HG03520 (cell line): ENCODE measurements at regions not wholly inside any gene's neighbourhood (a gene's known extent, or its start where the extent isn't known, plus 50 kb on each side); places are given as distances from the start of the nearest gene placed in this dataset.

Experiments
- ATAC-seq: cut with Tn5 transposase; IDR thresholded peaks from one replicate; pipeline ENCODE4 v1.9.1; 2021; ENCODE audit warnings: mild to moderate bottlenecking, moderate library complexity; ENCODE audit not compliant: unreplicated experiment

DNA sequence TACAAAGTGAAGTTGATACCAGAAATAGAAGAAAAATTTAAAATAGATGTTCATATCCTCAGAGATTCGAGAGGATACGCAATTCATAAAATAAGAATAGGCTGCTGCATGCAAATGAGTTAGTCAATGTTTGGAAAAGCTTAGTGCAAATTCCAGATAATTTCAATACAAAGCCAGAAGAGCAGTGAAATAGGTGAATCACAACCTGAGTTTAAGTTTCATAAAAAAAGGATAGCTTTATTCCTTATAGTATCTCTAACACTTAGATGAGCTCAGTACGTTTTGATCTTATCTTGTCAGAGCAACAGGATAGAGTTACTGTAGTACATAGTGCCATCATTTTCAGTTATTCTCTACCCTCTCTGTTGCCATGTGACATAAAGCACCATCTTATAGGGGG, 653.4 kb upstream of the ZNF608 start:
- no peak for ATAC-seq

DNA sequence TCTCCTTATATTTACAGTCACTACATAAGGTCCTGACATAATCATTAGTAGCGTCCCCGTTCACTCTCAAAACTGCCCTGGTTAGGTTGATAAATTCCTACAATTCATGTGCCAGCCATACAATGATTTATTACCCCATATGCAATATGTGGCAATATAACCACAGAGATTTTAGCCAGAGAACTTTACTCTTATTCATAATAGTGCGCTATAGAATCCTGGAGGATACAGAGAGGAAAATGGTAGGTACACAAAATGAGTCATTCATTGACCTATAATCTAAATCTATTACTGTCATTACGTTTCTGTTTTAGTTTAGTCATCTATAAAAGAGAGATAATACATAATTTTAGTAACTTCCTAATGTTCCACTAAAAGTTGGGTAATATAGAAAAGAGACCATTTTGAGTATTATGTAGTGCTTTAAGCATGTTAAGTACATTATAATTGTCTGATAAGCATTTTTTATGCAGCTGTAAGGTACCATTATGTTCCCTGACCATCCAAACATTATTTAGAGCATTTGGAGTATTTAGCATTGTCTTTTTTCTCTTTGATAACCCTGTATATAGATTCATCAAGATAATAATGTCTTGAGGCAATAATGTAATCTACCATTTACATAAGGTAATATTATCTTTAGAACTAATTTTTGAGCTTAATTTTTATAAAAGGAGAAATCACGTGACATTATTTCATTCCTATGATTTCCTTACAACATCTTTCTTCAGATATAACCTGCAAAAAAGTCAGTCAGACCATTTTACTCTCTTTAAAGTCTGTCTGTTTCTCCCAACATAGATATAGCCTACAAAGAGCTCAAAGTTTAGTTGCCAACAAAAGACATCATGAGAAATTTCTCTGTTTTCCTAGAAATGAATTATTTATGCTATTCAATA, 655.5 kb upstream of the ZNF608 start:
- ATAC-seq, result no peak

DNA sequence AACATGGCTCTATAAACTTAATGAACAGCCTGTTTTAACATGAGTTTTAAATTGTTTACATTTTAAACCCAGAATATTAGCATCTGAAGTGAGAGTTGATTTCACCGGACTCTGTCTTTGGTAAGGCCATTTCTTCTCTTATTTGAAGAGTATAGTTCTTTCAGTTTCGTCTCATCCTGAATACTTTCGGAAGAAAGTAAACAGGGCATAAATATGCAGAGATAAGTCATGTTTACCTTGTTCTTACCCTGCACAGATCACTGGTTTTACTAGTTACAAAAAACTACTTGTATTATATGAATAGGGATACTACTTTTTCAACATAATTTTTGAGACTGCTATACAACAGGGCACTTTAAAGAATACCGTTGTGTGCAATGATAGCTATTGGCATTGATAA, 656.3 kb upstream of the ZNF608 start:
- no peak for ATAC-seq

DNA sequence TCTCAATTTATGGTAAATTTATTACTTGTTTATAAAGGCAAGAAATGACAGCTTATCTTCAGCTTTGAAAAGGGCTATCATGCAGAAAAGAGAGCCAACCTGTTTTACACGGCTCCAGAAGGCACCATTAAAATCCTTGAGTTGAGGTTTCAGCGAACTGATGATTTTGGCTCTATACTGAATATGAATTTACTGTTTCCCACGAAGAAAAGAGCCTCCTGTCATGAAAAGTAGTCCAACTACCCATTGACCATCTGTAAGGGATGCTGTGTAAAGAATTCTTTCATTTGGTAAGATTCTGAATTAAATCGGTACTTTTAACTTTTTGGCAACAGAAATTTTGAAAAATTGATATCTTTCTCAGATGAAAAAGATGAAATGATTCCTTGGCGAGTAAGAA, 657.6 kb upstream of the ZNF608 start:
- no peak for ATAC-seq

DNA sequence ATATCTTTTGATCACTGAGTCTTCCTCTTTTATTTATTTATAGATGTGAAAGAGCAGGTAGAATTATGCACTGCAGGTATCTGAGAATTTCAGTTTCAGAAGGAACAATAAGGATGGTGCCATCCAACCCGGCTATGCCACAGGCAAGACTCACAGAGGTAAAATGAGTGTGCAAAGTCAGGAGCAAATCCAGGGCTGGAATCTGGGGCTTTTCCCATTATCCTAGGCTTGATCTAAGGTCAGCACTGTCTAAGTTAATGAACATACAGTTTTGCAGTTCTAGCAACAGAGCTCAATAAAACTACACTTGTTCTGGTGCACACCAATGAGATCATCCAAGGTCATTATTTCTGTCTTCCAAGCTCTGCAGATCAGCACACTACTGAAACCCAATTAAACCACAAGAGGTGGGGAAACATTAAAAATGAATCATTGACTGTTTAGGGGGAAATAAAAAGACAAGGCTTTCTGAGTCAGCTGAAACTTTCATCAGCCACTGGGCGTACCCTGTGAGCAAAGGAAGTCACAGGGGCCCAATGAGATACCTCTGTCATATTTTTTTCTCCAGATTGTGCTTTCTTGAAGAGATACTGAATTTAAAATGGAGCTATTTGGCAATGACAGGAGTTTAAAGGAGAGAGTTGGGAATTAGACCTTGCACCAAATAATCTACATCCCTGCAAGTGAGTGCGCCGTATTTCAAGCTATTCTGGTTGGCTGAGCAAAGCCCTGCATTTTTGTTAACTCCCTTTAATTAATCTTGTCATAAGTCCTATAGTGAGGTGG, 662.2 kb upstream of the ZNF608 start:
- ATAC-seq, result peak; percentile 31

DNA sequence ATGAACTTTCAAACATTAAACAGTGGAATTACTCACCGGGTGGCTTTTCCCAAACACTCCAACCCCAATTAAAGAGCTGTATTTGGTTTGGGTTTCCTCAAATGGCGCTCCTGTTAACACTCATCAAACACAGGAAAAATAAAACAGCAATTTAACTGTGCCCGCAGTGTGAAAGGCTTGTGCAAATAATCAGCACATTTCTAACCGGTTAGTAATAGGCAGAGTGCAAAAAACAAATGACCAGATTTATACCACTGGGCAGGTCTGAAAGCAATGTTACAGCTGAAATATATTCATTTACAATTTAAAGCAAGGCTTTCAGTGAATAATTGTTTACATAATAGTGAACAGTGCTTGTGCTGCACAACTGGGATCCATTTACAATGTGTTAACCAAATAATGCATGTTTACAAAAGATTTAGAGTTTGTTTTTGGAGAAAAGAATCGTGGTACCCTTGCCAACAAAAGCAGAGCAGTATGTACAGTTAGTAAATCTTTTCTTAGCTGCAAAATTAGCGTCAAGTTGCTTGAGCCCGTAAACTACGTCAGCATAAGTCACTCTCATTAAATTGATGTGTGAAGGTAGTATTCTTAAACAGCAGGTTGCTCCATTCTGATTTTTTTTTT, 662.9 kb upstream of the ZNF608 start:
- no peak for ATAC-seq

DNA sequence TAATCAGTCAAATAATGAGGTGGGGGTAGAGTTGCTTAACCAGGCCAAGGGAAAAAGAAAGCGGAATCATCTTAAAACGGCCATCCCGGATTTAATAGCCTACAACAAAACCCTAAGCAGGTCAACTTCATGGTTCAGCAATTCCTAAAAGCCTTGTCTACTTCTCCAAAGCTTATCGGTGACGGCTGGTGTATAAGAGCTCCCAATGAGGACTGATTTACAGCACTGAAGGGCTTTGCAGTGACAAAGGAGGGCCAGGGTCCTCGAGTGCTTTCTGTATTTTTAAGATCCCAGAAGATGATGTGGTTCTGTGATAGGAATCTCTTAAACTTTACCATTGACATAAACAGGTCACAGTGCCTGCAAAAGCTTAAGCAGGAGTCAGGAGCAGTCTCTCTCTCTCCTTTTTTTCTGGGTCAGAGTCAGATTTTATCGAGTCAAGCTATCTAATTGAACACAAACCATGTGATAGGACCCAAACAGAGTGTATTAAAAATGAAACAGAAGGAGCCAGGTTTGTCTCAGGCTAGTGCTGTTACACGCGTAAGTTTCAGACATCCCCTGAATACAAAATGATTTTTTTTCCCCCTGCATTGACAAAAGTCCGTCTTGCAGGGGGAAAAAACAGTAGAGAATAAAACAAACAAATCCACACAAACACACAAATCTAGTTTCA, 663.6 kb upstream of the ZNF608 start:
- no peak for ATAC-seq

DNA sequence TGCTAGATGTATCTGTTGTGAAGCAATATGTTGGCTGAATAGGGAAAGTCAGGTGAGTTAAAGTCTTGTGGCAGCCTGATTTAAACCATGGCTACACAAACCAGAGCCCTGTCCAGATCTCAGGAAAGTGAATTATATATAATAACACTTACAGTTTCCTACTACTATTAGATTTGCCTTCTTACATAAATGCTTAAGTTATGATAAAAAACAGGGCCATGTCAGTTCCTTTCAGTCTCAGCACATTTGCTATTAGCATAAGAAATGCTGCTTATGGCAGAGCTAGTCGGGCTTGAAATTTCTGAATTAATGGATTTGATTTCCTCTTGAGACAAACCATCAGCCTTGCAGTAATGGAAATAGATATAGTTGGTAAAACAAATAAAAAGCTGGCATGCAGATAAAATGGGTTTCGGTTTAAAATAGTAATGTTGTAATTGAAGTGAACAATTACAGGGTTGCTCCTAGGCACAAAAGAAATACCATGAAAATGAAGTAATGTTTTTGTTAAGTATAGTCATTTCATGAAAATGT, 664.2 kb upstream of the ZNF608 start:
- ATAC-seq, result no peak

DNA sequence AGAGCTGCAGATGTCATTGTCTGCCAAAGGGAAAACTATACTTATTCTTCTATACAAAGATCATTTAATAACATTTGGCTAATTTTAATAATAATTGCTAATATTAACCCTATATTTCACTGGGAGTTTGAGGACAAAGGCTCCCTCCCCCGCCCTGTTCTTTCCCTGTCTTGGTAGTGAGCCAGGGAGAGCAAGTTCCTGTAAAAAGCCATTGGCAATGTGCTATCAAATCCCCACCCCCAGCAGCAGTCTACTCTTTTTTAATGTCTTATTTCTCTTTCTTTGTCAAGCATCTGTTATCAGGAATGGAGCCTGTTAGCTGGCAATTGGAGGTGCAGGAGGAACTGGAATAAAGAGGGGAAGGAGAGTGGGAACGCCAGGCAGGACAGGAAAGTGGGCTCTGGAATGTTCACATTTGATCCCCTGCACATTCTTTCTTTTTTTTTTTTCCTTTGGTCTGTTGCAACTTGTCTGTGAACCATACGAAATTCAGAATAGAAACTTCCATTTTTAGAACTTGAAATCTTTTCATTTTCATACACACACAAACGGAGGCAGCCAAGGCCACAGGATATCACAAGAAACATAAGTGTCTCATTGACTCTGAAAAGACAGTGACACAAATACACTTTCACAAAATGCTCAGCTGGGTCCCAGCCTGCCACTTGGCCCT, 664.8 kb upstream of the ZNF608 start:
- ATAC-seq, result peak; percentile 40

DNA sequence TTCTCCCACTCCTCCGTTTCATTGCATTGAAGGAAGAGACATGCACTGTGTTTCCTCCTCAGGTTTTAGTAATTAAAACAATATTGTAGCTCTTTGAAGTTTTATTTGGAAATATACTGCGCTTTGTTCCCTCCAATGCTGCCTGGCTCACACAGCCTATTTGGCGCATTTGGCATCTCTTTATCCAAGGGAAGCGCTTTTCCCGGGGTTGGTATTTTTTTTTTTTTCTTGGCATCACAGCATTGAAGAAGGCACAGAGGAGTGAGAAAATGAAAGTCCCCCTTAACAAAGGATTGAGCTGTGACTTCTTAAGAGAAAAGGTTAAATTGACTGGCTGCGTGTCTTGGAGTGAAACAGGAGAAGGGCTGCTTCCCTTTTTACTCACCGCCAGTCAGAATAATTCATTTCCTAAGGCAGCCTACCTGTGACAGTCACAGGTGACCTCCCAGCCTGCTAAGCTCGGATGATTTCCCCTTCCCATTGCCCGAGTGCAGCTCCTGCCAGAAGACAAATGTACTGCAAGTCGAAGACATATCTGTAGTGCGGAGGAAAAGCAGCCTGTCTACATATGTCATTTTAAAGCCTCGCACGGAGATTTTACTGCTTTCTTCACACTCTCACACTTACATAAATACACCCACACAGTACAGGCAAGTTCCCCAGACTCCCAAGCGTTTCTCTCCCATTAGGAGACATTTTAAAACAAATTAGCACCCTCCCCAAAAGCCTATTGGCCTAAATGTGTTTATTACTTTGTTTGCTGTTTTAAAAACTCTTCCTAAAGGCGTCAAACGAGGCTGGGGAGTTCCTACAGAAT, 665.5 kb upstream of the ZNF608 start:
- ATAC-seq, result peak; percentile 55

DNA sequence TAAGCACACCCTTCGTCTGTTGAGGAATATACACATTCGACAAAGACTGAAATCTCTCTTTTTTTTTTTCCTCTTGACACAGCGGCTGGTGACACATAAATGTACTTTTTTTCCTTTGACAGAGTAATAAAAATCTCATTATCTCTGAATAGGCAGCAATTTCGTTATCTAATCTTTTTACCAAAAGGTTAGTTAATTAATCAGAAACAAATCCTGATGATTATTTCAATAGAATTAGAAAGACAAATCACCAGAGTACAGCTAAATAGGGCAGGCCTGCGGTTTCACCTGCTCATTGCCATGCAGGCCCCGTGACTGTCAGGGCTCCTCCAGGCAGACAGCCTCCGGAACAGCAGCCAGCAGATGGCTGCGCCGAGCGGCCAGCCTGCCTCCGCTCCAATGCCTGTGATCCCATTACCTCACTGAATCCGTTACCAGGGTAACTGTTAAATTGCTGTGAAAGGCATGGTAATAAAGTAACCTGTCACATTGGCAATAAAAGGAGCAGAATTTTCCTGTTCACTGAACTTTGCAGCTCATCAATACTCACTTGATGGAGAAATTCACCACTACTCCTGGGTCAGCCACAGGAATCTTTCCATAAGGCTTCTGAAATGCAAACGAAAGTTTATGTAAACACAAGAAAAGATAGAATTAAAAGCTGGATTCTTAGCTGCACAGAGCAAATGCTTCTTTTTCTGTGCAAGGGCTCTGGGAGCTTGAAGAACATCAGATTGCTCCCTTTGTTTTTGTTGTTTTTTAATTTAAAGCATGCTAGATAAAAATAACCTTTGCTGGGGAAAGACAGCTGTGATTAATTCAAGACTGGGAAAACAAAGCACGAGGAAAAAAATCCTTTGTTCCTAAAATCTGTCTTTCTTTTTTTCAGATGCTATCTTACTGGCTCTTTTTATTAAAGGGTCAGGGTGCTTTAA, 666.4 kb upstream of the ZNF608 start:
- peak; percentile 38 for ATAC-seq

DNA sequence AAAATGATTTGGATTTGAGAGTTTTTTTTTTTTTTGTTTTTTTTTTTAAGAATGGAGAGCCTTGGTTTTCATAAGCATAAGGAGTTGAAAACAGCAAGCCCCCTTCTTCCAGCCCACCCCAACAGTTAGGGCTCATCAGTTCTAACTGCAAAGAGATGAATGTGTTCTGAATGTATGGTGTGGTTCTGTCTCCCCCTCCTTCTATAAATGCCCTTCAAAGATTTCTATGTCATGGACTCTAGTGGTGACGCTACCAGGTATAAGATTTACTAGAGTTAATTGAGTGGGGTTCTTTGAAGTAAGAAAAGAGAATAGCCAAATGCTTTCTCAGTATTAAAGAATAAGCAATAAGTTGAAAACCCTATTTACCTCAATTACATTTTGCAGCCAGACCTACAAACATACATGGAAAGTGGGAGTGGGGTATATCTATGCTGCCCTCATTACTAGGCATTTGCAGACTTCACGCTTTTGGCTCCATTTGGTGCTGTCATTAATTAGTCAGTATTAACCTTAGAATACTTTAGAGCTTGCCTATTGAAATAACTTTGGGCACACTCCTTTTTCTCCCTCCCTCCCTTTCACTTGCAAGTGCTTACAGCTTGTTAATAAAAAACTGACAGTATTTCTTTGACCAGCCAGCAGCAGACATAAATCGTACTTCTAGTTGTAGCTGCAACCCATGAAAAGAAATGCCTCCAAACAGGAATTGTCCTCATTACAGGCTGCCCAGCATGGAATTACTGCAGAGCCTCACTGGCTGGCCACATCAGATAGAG, 667.2 kb upstream of the ZNF608 start:
- no peak for ATAC-seq

DNA sequence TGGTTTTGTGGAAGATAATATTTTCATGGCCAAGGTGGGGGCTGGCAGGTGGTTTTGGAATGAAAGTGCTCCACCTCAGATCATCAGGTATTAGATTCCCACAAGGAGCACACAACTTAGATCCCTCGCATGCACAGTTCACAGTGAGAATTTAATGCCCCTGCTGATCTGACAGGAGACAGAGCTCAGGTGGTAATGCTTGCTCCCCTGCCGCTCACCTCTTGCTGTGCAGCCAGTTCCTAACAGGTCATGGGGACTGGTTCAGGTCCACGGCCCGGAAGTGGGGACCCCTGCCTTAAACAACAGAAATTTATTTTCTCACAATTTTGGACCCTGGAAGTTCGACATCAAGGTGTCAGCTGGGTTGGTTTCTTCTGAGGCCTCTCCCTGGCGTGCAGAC, 668.7 kb upstream of the ZNF608 start:
- ATAC-seq, result no peak

DNA sequence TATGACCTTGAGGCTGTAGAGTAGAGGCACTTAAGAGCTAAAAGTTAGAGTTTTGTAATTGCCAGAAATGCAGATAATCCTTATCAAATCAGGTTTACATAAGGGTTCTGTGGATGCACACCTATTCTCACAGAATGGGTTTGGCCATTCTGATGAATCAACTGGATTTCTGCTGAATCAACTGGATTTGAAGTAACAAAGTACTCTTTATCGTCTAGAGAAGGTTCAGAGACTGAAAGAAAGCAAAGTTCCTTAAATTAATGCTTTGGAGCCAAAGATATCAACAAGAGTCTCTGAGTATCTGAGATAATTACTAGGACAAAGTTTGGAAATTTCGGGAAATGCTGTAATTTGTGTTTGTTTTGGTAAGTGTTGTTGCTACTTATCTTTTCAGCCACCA, 669.6 kb upstream of the ZNF608 start:
- ATAC-seq, result no peak

DNA sequence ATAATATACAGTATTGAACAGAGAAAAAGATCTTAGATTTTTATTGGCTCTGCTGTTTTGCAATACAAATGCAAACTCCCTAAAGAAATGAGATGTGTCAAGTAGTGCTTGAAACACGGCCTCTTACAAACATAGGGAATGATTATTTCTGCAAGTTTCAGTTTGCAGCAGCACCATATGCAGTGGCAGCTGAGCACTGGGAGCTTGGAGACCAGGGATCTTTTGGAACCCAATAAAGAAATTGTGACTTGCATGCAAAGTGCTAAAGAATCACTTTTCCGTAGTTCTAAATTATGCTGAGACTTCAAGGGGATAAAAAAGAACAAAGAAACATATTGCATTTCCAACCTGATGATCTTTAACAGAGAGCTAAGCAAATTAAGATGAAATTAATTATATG, 674.6 kb upstream of the ZNF608 start:
- no peak for ATAC-seq

DNA sequence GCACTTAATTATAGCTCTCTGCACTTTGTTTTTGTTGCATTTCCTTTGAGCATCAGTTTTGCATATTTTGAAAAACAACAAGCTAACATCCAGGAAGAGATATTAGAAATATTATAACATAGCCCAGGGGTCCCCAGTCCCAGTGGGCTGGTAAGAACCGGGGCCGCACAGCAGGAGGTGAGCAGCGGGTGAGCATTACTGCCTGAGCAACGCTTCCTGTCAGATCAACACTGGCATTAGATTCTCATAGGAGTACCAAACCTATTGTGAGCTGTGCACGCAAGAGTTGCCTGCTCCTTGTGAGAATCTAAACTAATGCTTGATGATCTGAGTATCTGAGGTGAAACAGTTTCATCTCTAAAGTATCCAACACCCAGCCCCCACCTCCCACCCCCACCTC, 675.9 kb upstream of the ZNF608 start:
- no peak for ATAC-seq

DNA sequence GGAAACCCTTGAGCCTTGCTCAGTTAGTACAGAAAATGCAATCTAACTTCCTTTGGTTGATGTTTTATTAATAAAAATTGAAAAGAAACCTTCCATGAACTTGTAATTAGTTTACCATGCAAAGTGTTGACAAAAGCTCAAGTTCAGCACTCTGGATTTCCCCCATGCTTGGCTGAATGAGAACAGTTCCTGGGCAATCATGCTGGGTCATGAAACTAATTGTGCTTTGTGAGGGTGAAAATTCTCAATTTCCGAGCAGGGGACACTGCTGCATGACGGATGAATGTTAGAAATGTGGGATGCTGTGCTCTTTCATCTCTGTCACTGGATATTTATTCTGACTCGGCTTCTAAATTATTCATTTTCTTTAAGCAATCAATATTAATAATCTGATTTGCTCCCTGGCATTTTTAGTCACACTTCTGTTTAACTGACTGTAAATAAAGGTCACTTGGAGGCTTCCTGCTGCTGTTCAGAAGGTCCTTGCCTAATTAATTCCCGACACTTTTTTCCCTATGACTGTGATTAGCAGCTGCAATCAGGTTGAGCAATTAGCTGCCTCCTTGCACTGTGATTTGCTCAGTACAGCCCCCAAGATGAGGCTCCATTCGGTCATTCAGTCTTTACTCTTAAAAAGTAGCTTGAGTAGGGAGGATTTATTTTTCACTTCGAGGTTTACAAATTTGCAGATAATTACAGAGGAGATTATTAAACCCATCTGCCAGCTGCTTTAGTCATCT, 678.1 kb upstream of the ZNF608 start:
- no peak for ATAC-seq
